Activated gamma-delta T cell (primary cell): ENCODE measurements at regions not wholly inside any gene's neighbourhood (a gene's known extent, or its start where the extent isn't known, plus 50 kb on each side); places are given as distances from the start of the nearest gene placed in this dataset.
"Not testable (repeated sequence)": the region's sequence is repeated elsewhere in the genome, so short reads cannot be mapped to it uniquely, and the experiment has no call there.

Experiments
- DNase-seq: peaks from one replicate; lab custom pipeline; 2025; lab: John Stamatoyannopoulos, UW

DNA sequence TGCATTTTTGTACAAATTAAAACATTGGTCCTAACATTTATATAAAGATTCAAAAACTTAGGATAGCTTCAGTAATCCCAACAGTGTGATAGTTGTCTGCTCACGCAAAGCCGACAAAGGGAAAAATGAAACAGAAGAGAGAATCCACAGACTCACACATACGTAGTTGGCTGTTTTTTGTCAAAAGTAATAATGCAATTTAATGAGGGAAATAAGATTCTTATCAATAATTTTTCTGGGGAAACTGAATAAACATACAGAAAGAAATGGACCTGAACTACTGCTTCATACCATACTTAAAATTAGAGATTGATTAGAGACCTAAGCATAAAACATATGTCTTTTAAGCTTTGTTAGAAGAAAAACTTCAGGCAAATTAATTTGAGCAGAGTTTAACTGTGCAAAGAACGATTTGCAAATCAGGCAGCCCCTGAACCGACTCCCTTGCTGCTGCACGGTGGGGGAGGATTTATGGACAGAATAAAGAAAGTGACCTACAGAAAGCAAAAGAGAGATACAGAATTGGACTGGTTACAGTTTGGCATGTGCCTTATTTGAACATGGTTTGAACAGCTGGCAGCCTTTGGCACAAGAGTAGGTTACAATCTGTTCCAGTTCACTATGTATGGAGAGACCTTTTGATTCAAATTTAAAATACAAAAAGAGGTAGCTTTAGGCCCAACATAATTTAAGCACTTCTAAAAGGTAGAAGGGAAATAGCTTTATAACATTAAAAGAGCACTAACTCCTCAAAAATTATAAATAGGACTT lies 64.9 kb upstream of the CTSV start:
- not testable (repeated sequence) for DNase-seq

DNA sequence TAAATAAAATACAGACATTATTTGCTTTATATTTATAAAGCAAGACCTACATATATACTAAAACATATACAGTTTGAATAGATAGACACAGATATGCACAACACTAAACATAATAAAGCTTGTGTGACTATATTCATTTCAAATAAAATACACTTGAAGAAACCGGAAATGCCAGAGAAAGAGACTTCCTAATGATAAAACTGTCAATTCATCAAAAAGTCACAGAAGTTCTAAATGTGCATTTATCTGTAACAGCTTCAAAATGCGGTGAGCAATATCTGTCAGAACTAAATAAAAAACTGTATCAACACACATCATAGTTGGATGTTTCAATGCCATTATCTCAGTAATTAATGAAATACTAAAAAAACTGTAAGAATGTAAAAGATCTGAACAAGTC lies 60.6 kb upstream of the CTSV start:
- DNase-seq, result not testable (repeated sequence)

DNA sequence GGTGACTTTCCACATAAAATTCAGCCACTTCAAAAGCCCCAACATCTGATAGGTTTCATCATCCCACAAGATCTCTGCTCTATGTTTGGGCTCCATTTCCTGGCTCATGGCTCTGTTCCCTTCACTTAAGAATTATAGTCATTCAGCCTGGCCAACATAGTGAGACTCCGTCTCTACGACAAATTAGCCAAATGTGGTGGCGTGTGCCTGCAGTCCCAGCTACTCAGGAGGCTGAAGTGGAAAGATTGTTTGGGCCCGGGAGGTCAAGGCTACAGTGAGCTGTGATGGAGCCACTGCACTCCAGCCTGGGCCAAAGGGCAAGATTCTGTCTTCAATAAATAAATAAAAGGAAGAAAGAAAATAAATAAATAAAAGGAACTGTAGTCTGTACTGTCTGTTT lies 57.9 kb upstream of the CTSV start:
- no peak for DNase-seq

DNA sequence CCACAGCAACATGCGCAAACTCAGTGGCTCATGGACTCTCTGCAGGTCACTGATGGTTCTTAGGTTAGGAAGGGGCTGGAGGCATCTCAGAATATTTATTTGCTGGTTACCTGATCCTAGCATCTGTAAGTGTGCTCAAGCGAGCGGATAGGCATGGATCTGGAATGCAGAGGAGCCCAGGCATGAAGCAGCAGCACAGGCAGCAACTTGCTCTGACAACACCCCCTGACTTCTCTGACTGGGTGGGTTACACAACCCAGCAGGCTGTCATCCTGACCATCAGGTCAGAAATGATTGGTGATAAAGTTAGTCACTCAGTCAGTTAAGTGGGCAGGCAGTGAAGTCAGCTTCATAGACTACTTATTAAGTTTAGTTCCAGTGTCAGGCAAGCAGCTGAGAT lies 50.4 kb upstream of the CTSV start:
- not testable (repeated sequence) for DNase-seq
